OCI-LY7 (cell line): ENCODE measurements at regions not wholly inside any gene's neighbourhood (a gene's known extent, or its start where the extent isn't known, plus 50 kb on each side); places are given as distances from the start of the nearest gene placed in this dataset.
A peak's percentile ranks its signal among the peaks of the same experiment; 100 is the strongest.

ENCODE experiments used
- BruUV-seq: library from RNA; stranded (reverse); fragments of 400-500 nt; replicated peaks from 2 replicates; lab custom pipeline; 2021; lab: Mats Ljungman, UMichigan
- CTCF ChIA-PET: fragments of 300-600 bp; sonication (Branson Sonifier 250); formaldehyde crosslinking; loops from one replicate; lab custom pipeline; 2022; ENCODE audit warnings: antibody characterized with exemption; ENCODE audit not compliant: unreplicated experiment; lab: Charles Lee
- POLR2A ChIA-PET: fragments of 300-600 bp; sonication (Branson Sonifier 250); formaldehyde crosslinking; loops from one replicate; lab custom pipeline; 2022; ENCODE audit warnings: antibody characterized with exemption; lab: Charles Lee
- DNase-seq: peaks from one replicate; pipeline ENCODE4 v3.0.0-alpha.2; 2015; ENCODE audit warnings: low spot score
- H2AFZ ChIP-seq: fragments of 200-600 bp; sonication (generic), shearing (Covaris generic); 2 replicates; pipeline ENCODE4 v1.6.1; 2014; ENCODE audit warnings: mild to moderate bottlenecking, antibody characterized with exemption, low read length, moderate library complexity
- H3K27ac ChIP-seq: fragments of 200-600 bp; sonication (generic); 2 replicates; pipeline ENCODE4 v1.5.1; 2014; ENCODE audit warnings: mixed run types, low read depth, mild to moderate bottlenecking, moderate library complexity, low read length, inconsistent platforms; ENCODE audit not compliant: poor library complexity, severe bottlenecking
- H3K36me3 ChIP-seq: fragments of 200-600 bp; sonication (generic); 2 replicates; pipeline ENCODE4 v1.6.1; 2014; ENCODE audit warnings: mild to moderate bottlenecking, antibody characterized with exemption, low read length, moderate library complexity, mixed read lengths; ENCODE audit not compliant: insufficient read depth
- H3K4me1 ChIP-seq: fragments of 200-600 bp; sonication (generic); 2 replicates; pipeline ENCODE4 v1.5.1; 2014; ENCODE audit warnings: mild to moderate bottlenecking, low read length; ENCODE audit not compliant: insufficient read depth, poor library complexity, severe bottlenecking
- H3K4me2 ChIP-seq: fragments of 200-600 bp; sonication (generic); 2 replicates; pipeline ENCODE4 v1.6.1; 2014; ENCODE audit warnings: mild to moderate bottlenecking, low read length
- H3K4me3 ChIP-seq: fragments of 200-600 bp; sonication (generic); 2 replicates; pipeline ENCODE4 v1.5.1; 2014; ENCODE audit warnings: mild to moderate bottlenecking, low read depth, low read length; ENCODE audit not compliant: poor library complexity, severe bottlenecking
- H3K79me2 ChIP-seq: fragments of 200-600 bp; sonication (generic); 2 replicates; pipeline ENCODE4 v1.6.1; 2016; ENCODE audit warnings: low read depth, mild to moderate bottlenecking, low read length, moderate library complexity, mixed read lengths; ENCODE audit not compliant: insufficient read depth
- H3K9me2 ChIP-seq: fragments of 200-600 bp; sonication (generic); 2 replicates; pipeline ENCODE4 v1.6.1; 2016; ENCODE audit warnings: mild to moderate bottlenecking, low read length, mixed read lengths; ENCODE audit not compliant: insufficient read depth
- H3K9me3 ChIP-seq: fragments of 200-600 bp; sonication (generic); 2 replicates; pipeline ENCODE4 v1.6.1; 2014; ENCODE audit warnings: mild to moderate bottlenecking, mixed run types, low read length, mixed read lengths
- H4K20me1 ChIP-seq: fragments of 200-600 bp; sonication (generic); 2 replicates; pipeline ENCODE4 v1.6.1; 2014; ENCODE audit warnings: mild to moderate bottlenecking, antibody characterized with exemption, low read length, moderate library complexity, mixed read lengths; ENCODE audit not compliant: insufficient read depth
- CTCF ChIP-seq: fragments of 200-600 bp; sonication (generic); conservative IDR thresholded peaks from 2 replicates; pipeline ENCODE4 v1.5.1; 2014; ENCODE audit warnings: mild to moderate bottlenecking, antibody characterized with exemption, low read length, moderate library complexity, mixed read lengths
- EZH2phosphoT487 ChIP-seq: fragments of 200-600 bp; sonication (generic); IDR thresholded peaks from 2 replicates; pipeline ENCODE4 v1.6.1; 2018; ENCODE audit warnings: low read depth, borderline replicate concordance, mild to moderate bottlenecking, mixed run types, antibody characterized with exemption, low read length, moderate library complexity, mixed read lengths
- intact Hi-C: fragments of 100-400 bp; cut with micrococcal nuclease; formaldehyde crosslinking; loops from one replicate; pipeline ENCODE4 v1.10.0; 2022; ENCODE audit not compliant: unreplicated experiment

GRCh38 chr2:187143537-187143936, 294.6 kb upstream of the ZSWIM2 start:
- no peaks in the 10 kb centered on the region for H4K20me1 ChIP-seq
- no peaks in the 10 kb centered on the region for H3K4me1 ChIP-seq
- no peaks in the 10 kb centered on the region for H3K79me2 ChIP-seq
- CTCF ChIA-PET = no interaction called here
- H3K36me3 ChIP-seq = no peaks in the 10 kb centered on the region
- DNase-seq = no peak
- H3K27ac ChIP-seq = no peak overlapping the region
- H2AFZ ChIP-seq = no peak overlapping the region
- H3K4me3 ChIP-seq = no peak overlapping the region
- H3K4me2 ChIP-seq = no peak overlapping the region
- H3K9me3 ChIP-seq = no peaks in the 10 kb centered on the region
- POLR2A ChIA-PET = interaction anchor here (0.7 kb wide), 1 partner anchor 720 kb away, joined by 3 read pairs; no protein-coding TSS in a partner anchor
- intact Hi-C loops = no loop called here
- no peak for TF ChIP-seq EZH2phosphoT487
- TF ChIP-seq CTCF = no peak
- no peaks in the 10 kb centered on the region for H3K9me2 ChIP-seq
- no TSS peak for BruUV-seq

GRCh38 chr2:187139469-187139868, 290.5 kb upstream of the ZSWIM2 start:
- no peaks in the 10 kb centered on the region for H3K9me2 ChIP-seq
- no TSS peak for BruUV-seq
- no peaks in the 10 kb centered on the region for H3K36me3 ChIP-seq
- H3K4me1 ChIP-seq = no peaks in the 10 kb centered on the region
- no peaks in the 10 kb centered on the region for H3K9me3 ChIP-seq
- H4K20me1 ChIP-seq = no peaks in the 10 kb centered on the region
- no peaks in the 10 kb centered on the region for H3K79me2 ChIP-seq
- intact Hi-C loops = no loop called here
- POLR2A ChIA-PET = no interaction called here
- TF ChIP-seq EZH2phosphoT487 = no peak
- no peak overlapping the region for H3K4me2 ChIP-seq
- DNase-seq = no peak
- no peak overlapping the region for H2AFZ ChIP-seq
- no peak overlapping the region for H3K4me3 ChIP-seq
- CTCF ChIA-PET = no interaction called here
- no peak overlapping the region for H3K27ac ChIP-seq

- TF ChIP-seq EZH2phosphoT487 (no peak), CTCF (peak; percentile 46)
- Histone ChIP-seq H4K20me1 (no peaks in the 10 kb centered on the region), H3K4me3 (no peak overlapping the region), H3K79me2 (no peaks in the 10 kb centered on the region), H3K27ac (no peak overlapping the region), H3K9me3 (no peaks in the 10 kb centered on the region), H3K9me2 (no peaks in the 10 kb centered on the region), H3K4me2 (no peak overlapping the region), H3K4me1 (no peaks in the 10 kb centered on the region), H2AFZ (no peak overlapping the region), H3K36me3 (no peaks in the 10 kb centered on the region)
- peak; percentile 1 for DNase-seq
- ChIA-PET CTCF (no interaction called here), POLR2A (interaction anchor here (0.6 kb wide), 1 partner anchor 1244 kb away, joined by 4 read pairs; no protein-coding TSS in a partner anchor)
- BruUV-seq = no TSS peak
- intact Hi-C loops = no loop called here
These were observed 289.3 kb upstream of the ZSWIM2 start for GRCh38 chr2:187138265-187138664.
